GM23338 (cell line): ENCODE measurements at regions not wholly inside any gene's neighbourhood (a gene's known extent, or its start where the extent isn't known, plus 50 kb on each side); places are given as distances from the start of the nearest gene placed in this dataset.

ENCODE experiments used
- ATAC-seq: fragments of 200-7000 bp; cut with Tn5 transposase; 3 replicates; pipeline ENCODE4 v1.9.1; 2020
- DNase-seq: peaks from one replicate; pipeline ENCODE4 v3.0.0-alpha.2; 2015; ENCODE audit warnings: low spot score
- H2AFZ ChIP-seq: fragments of 200-600 bp; sonication (generic); 2 replicates; pipeline ENCODE4 v1.8.0; 2016; ENCODE audit warnings: antibody characterized with exemption, mild to moderate bottlenecking, moderate library complexity
- H3F3A ChIP-seq: fragments of 200-600 bp; sonication (generic); replicated peaks from 2 replicates; pipeline ENCODE4 v1.8.0; 2017; ENCODE audit warnings: antibody characterized with exemption, mixed run types, low read depth
- H3K27ac ChIP-seq: fragments of 200-600 bp; sonication (generic); 2 replicates; pipeline ENCODE4 v1.6.1; 2016; ENCODE audit warnings: low read depth
- H3K27me3 ChIP-seq: fragments of 200-600 bp; sonication (generic); 2 replicates; pipeline ENCODE4 v1.8.0; 2016; ENCODE audit warnings: mild to moderate bottlenecking, mixed run types, moderate library complexity; ENCODE audit not compliant: insufficient read depth
- H3K36me3 ChIP-seq: fragments of 200-600 bp; sonication (generic); 2 replicates; pipeline ENCODE4 v1.8.0; 2016; ENCODE audit warnings: mild to moderate bottlenecking; ENCODE audit not compliant: insufficient read depth
- H3K4me1 ChIP-seq: fragments of 200-600 bp; sonication (generic); 2 replicates; pipeline ENCODE4 v1.8.0; 2016; ENCODE audit warnings: mild to moderate bottlenecking, moderate library complexity; ENCODE audit not compliant: insufficient read depth
- H3K4me2 ChIP-seq: fragments of 200-600 bp; sonication (generic); 2 replicates; pipeline ENCODE4 v1.7.1; 2017; ENCODE audit warnings: mixed run types
- H3K4me3 ChIP-seq: fragments of 200-600 bp; sonication (generic); 2 replicates; pipeline ENCODE4 v1.6.1; 2016; ENCODE audit warnings: mixed run types
- H3K79me2 ChIP-seq: fragments of 200-600 bp; sonication (generic); replicated peaks from 2 replicates; pipeline ENCODE4 v1.8.0; 2017; ENCODE audit warnings: mild to moderate bottlenecking; ENCODE audit not compliant: insufficient read depth
- H3K9me2 ChIP-seq: fragments of 200-600 bp; sonication (generic); 2 replicates; pipeline ENCODE4 v1.8.0; 2017; ENCODE audit not compliant: insufficient read depth
- H4K20me1 ChIP-seq: fragments of 200-600 bp; sonication (generic); replicated peaks from 2 replicates; pipeline ENCODE4 v1.8.0; 2017; ENCODE audit warnings: mild to moderate bottlenecking; ENCODE audit not compliant: insufficient read depth
- H3K27ac Mint-ChIP-seq: 2 replicates; pipeline ENCODE4 v1.8.0; 2020; ENCODE audit warnings: inconsistent platforms, mild to moderate bottlenecking, moderate library complexity, mixed read lengths
- H3K27me3 Mint-ChIP-seq: 3 replicates; pipeline ENCODE4 v1.8.0; 2022; ENCODE audit warnings: low read depth, mild to moderate bottlenecking, moderate library complexity, mixed read lengths, inconsistent platforms; ENCODE audit not compliant: insufficient read depth, poor library complexity
- H3K36me3 Mint-ChIP-seq: 3 replicates; pipeline ENCODE4 v1.8.0; 2021; ENCODE audit warnings: low read depth, mild to moderate bottlenecking, inconsistent platforms, moderate library complexity, mixed read lengths
- H3K4me1 Mint-ChIP-seq: 3 replicates; pipeline ENCODE4 v1.8.0; 2020; ENCODE audit warnings: mild to moderate bottlenecking, inconsistent platforms, mixed read lengths
- H3K4me3 Mint-ChIP-seq: 3 replicates; pipeline ENCODE4 v1.8.0; 2021; ENCODE audit warnings: moderate library complexity, mild to moderate bottlenecking, inconsistent platforms, mixed read lengths
- H3K9me3 Mint-ChIP-seq: 3 replicates; pipeline ENCODE4 v1.8.0; 2020; ENCODE audit warnings: moderate library complexity, mild to moderate bottlenecking, inconsistent platforms, mixed read lengths
- ETS1 ChIP-seq: IDR thresholded peaks from 2 replicates; pipeline ENCODE4 v1.6.1; 2016; ENCODE audit warnings: antibody characterized with exemption
- EZH2 ChIP-seq: fragments of 200-600 bp; sonication (generic); IDR thresholded peaks from one replicate; pipeline ENCODE4 v1.8.0; 2017; ENCODE audit warnings: antibody characterized with exemption, mild to moderate bottlenecking, low read depth; ENCODE audit not compliant: unreplicated experiment
- EZH2phosphoT487 ChIP-seq: fragments of 200-600 bp; sonication (generic); IDR thresholded peaks from one replicate; pipeline ENCODE4 v1.8.1; 2018; ENCODE audit warnings: antibody characterized with exemption; ENCODE audit not compliant: unreplicated experiment
- JUNB ChIP-seq: IDR thresholded peaks from one replicate; pipeline ENCODE4 v1.6.1; 2016; ENCODE audit warnings: antibody characterized with exemption; ENCODE audit not compliant: unreplicated experiment
- NANOG ChIP-seq: IDR thresholded peaks from 2 replicates; pipeline ENCODE4 v1.6.1; 2016; ENCODE audit warnings: antibody characterized with exemption, borderline replicate concordance
- POLR2AphosphoS5 ChIP-seq: IDR thresholded peaks from 2 replicates; pipeline ENCODE4 v1.6.1; 2016; ENCODE audit warnings: antibody characterized with exemption, low read depth
- STAT1 ChIP-seq: IDR thresholded peaks from one replicate; pipeline ENCODE4 v1.6.1; 2016; ENCODE audit warnings: antibody characterized with exemption; ENCODE audit not compliant: unreplicated experiment
- ZNF331 ChIP-seq: fragments of 250-450 bp; sonication (Bioruptor Pico); IDR thresholded peaks from 2 replicates; pipeline ENCODE4 v1.5.0; 2020; ENCODE audit warnings: low read depth, mild to moderate bottlenecking, moderate library complexity
- TF ChIP-seq, protein P1 (sequence below), 2 experiments: fragments of 200-600 bp in 1 of 2; sonication (generic) in 1 of 2; conservative IDR thresholded peaks; 2 replicates each; pipeline versions ENCODE4 v1.5.1 to v1.6.1; 2016 to 2017; ENCODE audit warnings: antibody characterized with exemption in 2 of 2, low read depth in 2 of 2, mild to moderate bottlenecking in 2 of 2, moderate library complexity in 1 of 2
- TF ChIP-seq, protein P2 (sequence below): fragments of 250-450 bp; sonication (Bioruptor Pico); IDR thresholded peaks from 2 replicates; pipeline ENCODE4 v1.5.0; 2020; ENCODE audit warnings: mild to moderate bottlenecking, moderate library complexity

DNA sequence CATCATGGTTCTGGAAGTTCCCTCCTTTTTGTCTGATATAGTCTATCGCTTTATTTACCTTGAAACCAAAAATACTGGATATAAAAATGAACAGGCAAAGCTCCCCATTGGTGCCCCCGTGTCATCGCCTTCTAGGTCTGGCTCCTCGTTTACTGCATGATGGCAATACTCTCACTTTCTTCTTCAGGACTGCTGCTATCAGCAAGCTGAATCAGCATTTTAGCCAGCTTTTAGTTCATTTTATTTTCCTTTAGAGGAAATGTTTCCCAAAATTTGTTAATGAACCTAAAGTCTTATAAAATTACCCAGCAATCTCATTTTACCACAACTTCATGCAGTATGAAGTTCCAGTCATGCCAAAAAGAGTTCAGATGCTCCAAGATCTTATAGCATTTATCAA is 80.5 kb downstream of the ZIC3 start:
- no peak overlapping the region; the same call in 1 of the 2 replicates for H3K27ac Mint-ChIP-seq
- no peak for ATAC-seq
- TF ChIP-seq EZH2phosphoT487 (no peak), POLR2AphosphoS5 (no peak), ZNF331 (CRISPR knock-in tag) (no peak)

DNA sequence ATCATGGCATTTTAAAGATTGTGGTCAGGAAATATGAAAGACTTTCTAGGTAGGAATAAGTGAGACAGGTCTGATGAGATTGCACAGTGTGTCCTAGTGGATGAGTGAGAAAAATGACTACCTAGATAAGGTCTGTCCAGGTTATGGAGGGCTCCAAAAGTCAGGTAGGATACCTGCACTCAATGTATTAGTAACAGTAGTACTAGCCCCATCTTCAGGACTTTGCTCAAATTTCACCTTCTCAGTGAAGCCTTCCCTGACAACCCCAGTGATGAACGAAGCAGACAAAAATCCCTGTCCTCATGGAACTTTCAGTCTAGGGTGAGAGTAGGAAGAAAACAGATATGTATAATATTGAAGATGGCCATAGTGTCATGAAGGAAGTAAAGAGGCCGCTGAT is 85.7 kb downstream of the ZIC3 start:
- H3K4me3 ChIP-seq, result no peak overlapping the region

More for the DNA sequence above, 80.5 kb downstream of the ZIC3 start:
- Histone ChIP-seq H3K9me2 (no peaks in the 10 kb centered on the region), H3K4me3 (no peak overlapping the region), H3K79me2 (no peaks in the 10 kb centered on the region), H3K4me2 (no peak overlapping the region), H3F3A (no peaks in the 10 kb centered on the region), H3K27me3 (no peaks in the 10 kb centered on the region), H3K27ac (no peak overlapping the region), H2AFZ (no peak overlapping the region), H3K4me1 (no peaks in the 10 kb centered on the region), H3K36me3 (no peaks in the 10 kb centered on the region), H4K20me1 (no peaks in the 10 kb centered on the region)
- Mint-ChIP-seq H3K4me1 (peaks cover 6% of the 10 kb centered on the region), H3K4me3 (no peak overlapping the region), H3K9me3 (no peaks in the 10 kb centered on the region), H3K36me3 (no peaks in the 10 kb centered on the region; the same call in 2 of the 3 replicates), H3K27me3 (no peaks in the 10 kb centered on the region)
- no peak for DNase-seq

More for the DNA sequence above, 85.7 kb downstream of the ZIC3 start:
- H3K79me2 ChIP-seq, result no peaks in the 10 kb centered on the region
- no peak overlapping the region for H3K4me3 Mint-ChIP-seq
- H3K36me3 ChIP-seq, result no peaks in the 10 kb centered on the region
- no peaks in the 10 kb centered on the region for H3K27me3 ChIP-seq
- no peaks in the 10 kb centered on the region; the same call in 2 of the 3 replicates for H3K4me1 Mint-ChIP-seq
- peak; percentile 38 for DNase-seq
- H3K4me2 ChIP-seq, result no peak overlapping the region
- no peaks in the 10 kb centered on the region for H3K27me3 Mint-ChIP-seq
- no peak for TF ChIP-seq ZNF331 (CRISPR knock-in tag)
- TF ChIP-seq EZH2, result no peak
- no peak for TF ChIP-seq NANOG
- no peak for TF ChIP-seq STAT1
- no peak for TF ChIP-seq JUNB
- no peak for TF ChIP-seq EZH2phosphoT487
- TF ChIP-seq ETS1, result no peak
- TF ChIP-seq, protein P1, sequence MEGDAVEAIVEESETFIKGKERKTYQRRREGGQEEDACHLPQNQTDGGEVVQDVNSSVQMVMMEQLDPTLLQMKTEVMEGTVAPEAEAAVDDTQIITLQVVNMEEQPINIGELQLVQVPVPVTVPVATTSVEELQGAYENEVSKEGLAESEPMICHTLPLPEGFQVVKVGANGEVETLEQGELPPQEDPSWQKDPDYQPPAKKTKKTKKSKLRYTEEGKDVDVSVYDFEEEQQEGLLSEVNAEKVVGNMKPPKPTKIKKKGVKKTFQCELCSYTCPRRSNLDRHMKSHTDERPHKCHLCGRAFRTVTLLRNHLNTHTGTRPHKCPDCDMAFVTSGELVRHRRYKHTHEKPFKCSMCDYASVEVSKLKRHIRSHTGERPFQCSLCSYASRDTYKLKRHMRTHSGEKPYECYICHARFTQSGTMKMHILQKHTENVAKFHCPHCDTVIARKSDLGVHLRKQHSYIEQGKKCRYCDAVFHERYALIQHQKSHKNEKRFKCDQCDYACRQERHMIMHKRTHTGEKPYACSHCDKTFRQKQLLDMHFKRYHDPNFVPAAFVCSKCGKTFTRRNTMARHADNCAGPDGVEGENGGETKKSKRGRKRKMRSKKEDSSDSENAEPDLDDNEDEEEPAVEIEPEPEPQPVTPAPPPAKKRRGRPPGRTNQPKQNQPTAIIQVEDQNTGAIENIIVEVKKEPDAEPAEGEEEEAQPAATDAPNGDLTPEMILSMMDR (conservative IDR thresholded peaks at IDR 0.05; ENCODE audit: low read depth in 2 of 2), result peak; percentile 23 to 54; a peak in 3 of 4 replicates
- TF ChIP-seq, protein P2, sequence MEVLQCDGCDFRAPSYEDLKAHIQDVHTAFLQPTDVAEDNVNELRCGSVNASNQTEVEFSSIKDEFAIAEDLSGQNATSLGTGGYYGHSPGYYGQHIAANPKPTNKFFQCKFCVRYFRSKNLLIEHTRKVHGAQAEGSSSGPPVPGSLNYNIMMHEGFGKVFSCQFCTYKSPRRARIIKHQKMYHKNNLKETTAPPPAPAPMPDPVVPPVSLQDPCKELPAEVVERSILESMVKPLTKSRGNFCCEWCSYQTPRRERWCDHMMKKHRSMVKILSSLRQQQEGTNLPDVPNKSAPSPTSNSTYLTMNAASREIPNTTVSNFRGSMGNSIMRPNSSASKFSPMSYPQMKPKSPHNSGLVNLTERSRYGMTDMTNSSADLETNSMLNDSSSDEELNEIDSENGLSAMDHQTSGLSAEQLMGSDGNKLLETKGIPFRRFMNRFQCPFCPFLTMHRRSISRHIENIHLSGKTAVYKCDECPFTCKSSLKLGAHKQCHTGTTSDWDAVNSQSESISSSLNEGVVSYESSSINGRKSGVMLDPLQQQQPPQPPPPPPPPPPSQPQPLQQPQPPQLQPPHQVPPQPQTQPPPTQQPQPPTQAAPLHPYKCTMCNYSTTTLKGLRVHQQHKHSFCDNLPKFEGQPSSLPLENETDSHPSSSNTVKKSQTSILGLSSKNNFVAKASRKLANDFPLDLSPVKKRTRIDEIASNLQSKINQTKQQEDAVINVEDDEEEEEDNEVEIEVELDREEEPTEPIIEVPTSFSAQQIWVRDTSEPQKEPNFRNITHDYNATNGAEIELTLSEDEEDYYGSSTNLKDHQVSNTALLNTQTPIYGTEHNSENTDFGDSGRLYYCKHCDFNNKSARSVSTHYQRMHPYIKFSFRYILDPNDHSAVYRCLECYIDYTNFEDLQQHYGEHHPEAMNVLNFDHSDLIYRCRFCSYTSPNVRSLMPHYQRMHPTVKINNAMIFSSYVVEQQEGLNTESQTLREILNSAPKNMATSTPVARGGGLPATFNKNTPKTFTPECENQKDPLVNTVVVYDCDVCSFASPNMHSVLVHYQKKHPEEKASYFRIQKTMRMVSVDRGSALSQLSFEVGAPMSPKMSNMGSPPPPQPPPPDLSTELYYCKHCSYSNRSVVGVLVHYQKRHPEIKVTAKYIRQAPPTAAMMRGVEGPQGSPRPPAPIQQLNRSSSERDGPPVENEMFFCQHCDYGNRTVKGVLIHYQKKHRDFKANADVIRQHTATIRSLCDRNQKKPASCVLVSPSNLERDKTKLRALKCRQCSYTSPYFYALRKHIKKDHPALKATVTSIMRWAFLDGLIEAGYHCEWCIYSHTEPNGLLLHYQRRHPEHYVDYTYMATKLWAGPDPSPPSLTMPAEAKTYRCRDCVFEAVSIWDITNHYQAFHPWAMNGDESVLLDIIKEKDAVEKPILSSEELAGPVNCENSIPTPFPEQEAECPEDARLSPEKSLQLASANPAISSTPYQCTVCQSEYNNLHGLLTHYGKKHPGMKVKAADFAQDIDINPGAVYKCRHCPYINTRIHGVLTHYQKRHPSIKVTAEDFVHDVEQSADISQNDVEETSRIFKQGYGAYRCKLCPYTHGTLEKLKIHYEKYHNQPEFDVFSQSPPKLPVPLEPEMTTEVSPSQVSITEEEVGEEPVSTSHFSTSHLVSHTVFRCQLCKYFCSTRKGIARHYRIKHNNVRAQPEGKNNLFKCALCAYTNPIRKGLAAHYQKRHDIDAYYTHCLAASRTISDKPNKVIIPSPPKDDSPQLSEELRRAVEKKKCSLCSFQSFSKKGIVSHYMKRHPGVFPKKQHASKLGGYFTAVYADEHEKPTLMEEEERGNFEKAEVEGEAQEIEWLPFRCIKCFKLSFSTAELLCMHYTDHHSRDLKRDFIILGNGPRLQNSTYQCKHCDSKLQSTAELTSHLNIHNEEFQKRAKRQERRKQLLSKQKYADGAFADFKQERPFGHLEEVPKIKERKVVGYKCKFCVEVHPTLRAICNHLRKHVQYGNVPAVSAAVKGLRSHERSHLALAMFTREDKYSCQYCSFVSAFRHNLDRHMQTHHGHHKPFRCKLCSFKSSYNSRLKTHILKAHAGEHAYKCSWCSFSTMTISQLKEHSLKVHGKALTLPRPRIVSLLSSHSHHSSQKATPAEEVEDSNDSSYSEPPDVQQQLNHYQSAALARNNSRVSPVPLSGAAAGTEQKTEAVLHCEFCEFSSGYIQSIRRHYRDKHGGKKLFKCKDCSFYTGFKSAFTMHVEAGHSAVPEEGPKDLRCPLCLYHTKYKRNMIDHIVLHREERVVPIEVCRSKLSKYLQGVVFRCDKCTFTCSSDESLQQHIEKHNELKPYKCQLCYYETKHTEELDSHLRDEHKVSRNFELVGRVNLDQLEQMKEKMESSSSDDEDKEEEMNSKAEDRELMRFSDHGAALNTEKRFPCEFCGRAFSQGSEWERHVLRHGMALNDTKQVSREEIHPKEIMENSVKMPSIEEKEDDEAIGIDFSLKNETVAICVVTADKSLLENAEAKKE (CRISPR knock-in tag), result no peak
- H3K9me3 Mint-ChIP-seq, result no peaks in the 10 kb centered on the region
- H3K27ac ChIP-seq, result no peak overlapping the region
- ATAC-seq, result peak; percentile 64
- H3K4me1 ChIP-seq, result no peaks in the 10 kb centered on the region
- no peaks in the 10 kb centered on the region for H3F3A ChIP-seq
- no peak overlapping the region for H3K27ac Mint-ChIP-seq
- no peaks in the 10 kb centered on the region for H4K20me1 ChIP-seq
- H2AFZ ChIP-seq, result no peak overlapping the region
- no peaks in the 10 kb centered on the region for H3K36me3 Mint-ChIP-seq
- H3K9me2 ChIP-seq, result no peaks in the 10 kb centered on the region
